ENCODE measurements at regions not wholly inside any gene's neighbourhood (a gene's known extent, or its start where the extent isn't known, plus 50 kb on each side); places are given as distances from the start of the nearest gene placed in this dataset.

DNA sequence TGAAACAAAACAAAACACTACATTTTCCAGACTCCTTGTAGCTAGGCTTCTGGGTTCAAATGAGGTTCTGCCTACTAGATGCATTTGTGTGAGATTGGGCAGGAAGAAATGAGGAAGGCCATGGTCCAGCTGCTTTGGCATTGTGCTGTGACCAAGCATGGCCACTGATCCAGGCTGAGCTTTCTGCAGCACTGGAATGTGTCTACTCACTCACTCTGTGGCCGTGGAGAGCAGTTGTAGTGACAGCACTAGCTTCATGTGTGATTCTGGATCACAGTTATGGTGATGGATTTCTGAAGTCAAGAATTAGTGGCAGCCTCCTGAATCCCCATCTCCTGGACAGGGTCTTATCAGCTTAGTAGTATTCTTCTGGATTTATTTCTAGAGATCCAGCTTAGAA, 358.9 kb downstream of the GPAT3 start:
- ChIA-PET POLR2A (no interaction called here), RAD21 (ENCODE audit: unreplicated experiment) (no interaction called here), CTCF (interaction anchor here (0.9 to 1.5 kb wide), 2 partner anchors 9 to 10 kb away, joined by 3 to 5 read pairs; no protein-coding TSS in a partner anchor), SMC1A (ENCODE audit: uncharacterized antibody, unreplicated experiment) (no interaction called here)
- ATAC-seq (no peak), DNase-seq (ENCODE audit: low read depth, low spot score) (no peak), FAIRE-seq (no peak)
- H3K4me2 ChIP-seq (ENCODE audit: control insufficient read depth, insufficient read depth): no peak overlapping the region
- H2AFZ ChIP-seq (ENCODE audit: control insufficient read depth, low read depth, low read length): no peak overlapping the region
- no peak for TF ChIP-seq ZBED1 (IDR thresholded peaks at IDR 0.05; ENCODE audit: borderline replicate concordance)
- no peak for TF ChIP-seq NKRF (conservative IDR thresholded peaks at IDR 0.05)
- no peak for TF ChIP-seq SMAD5 (IDR thresholded peaks at IDR 0.05; ENCODE audit: low read depth)
- no peak for TF ChIP-seq SUPT20H (IDR thresholded peaks at IDR 0.05; ENCODE audit: borderline replicate concordance, control insufficient read depth, low read depth, low read length)
- no peak for TF ChIP-seq TAF1 (IDR thresholded peaks at IDR 0.05; ENCODE audit: borderline replicate concordance, low read depth, low read length)
- no peak for TF ChIP-seq IKZF2 (IDR thresholded peaks at IDR 0.05)
- no peak for TF ChIP-seq HDAC6 (IDR thresholded peaks at IDR 0.05; ENCODE audit: unreplicated experiment)
- TF ChIP-seq, protein P1, sequence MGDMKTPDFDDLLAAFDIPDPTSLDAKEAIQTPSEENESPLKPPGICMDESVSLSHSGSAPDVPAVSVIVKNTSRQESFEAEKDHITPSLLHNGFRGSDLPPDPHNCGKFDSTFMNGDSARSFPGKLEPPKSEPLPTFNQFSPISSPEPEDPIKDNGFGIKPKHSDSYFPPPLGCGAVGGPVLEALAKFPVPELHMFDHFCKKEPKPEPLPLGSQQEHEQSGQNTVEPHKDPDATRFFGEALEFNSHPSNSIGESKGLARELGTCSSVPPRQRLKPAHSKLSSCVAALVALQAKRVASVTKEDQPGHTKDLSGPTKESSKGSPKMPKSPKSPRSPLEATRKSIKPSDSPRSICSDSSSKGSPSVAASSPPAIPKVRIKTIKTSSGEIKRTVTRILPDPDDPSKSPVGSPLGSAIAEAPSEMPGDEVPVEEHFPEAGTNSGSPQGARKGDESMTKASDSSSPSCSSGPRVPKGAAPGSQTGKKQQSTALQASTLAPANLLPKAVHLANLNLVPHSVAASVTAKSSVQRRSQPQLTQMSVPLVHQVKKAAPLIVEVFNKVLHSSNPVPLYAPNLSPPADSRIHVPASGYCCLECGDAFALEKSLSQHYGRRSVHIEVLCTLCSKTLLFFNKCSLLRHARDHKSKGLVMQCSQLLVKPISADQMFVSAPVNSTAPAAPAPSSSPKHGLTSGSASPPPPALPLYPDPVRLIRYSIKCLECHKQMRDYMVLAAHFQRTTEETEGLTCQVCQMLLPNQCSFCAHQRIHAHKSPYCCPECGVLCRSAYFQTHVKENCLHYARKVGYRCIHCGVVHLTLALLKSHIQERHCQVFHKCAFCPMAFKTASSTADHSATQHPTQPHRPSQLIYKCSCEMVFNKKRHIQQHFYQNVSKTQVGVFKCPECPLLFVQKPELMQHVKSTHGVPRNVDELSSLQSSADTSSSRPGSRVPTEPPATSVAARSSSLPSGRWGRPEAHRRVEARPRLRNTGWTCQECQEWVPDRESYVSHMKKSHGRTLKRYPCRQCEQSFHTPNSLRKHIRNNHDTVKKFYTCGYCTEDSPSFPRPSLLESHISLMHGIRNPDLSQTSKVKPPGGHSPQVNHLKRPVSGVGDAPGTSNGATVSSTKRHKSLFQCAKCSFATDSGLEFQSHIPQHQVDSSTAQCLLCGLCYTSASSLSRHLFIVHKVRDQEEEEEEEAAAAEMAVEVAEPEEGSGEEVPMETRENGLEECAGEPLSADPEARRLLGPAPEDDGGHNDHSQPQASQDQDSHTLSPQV (IDR thresholded peaks at IDR 0.05): no peak
- no peaks in the 10 kb centered on the region for H3K36me3 ChIP-seq (ENCODE audit: control insufficient read depth in 2 of 2, insufficient read depth in 2 of 2, low read length in 1 of 2)
- H3K4me1 ChIP-seq (ENCODE audit: control insufficient read depth, insufficient read depth, low read length): no peaks in the 10 kb centered on the region
- 0% methylated on average over 1 of the region's 1 CpG for WGBS (ENCODE audit: insufficient coverage, insufficient replicate concordance, low lambda C conversion rate, missing lambda C conversion rate)
- intact Hi-C loops (cut with micrococcal nuclease; ENCODE audit: unreplicated experiment) (no loop called here), in situ Hi-C loops (cut with MboI) (no loop called here)
- no peak overlapping the region for H3K27ac ChIP-seq (ENCODE audit: control insufficient read depth, insufficient read depth)
- no peaks in the 10 kb centered on the region for H4K20me1 ChIP-seq (ENCODE audit: control insufficient read depth, insufficient read depth)
- no peaks in the 10 kb centered on the region for H3K27me3 ChIP-seq (replicated peaks in 1 of 2; ENCODE audit: control insufficient read depth in 2 of 2, insufficient read depth in 2 of 2, low read length in 1 of 2)
- BruUV-seq (replicated peaks): no TSS peak
- H3K4me3 ChIP-seq: no peak overlapping the region
- H3K9me3 ChIP-seq (replicated peaks; ENCODE audit: control insufficient read depth, insufficient read depth, low read length): no peaks in the 10 kb centered on the region
- no peaks in the 10 kb centered on the region for H3K79me2 ChIP-seq (ENCODE audit: control insufficient read depth, insufficient read depth, low read length)
- H3K9ac ChIP-seq (ENCODE audit: control insufficient read depth, insufficient read depth, low read length): no peak overlapping the region
